GM23248 (cell line): ENCODE measurements at regions not wholly inside any gene's neighbourhood (a gene's known extent, or its start where the extent isn't known, plus 50 kb on each side); places are given as distances from the start of the nearest gene placed in this dataset.

Experiments used
- EZH2 ChIP-seq: fragments of 200-600 bp; sonication (generic); IDR thresholded peaks from 2 replicates; pipeline ENCODE4 v1.6.1; 2018; ENCODE audit warnings: antibody characterized with exemption, mild to moderate bottlenecking; ENCODE audit not compliant: insufficient read depth, poor library complexity, severe bottlenecking
- EZH2phosphoT487 ChIP-seq: fragments of 200-600 bp; sonication (generic); IDR thresholded peaks from 2 replicates; pipeline ENCODE4 v1.6.1; 2018; ENCODE audit warnings: antibody characterized with exemption, moderate library complexity, mild to moderate bottlenecking, low read depth; ENCODE audit not compliant: insufficient read depth

GRCh38 chr13:75161804-75162203, 320.2 kb downstream of the TBC1D4 start:
- no peak for TF ChIP-seq EZH2
- TF ChIP-seq EZH2phosphoT487, result no peak
